ENCODE measurements at regions not wholly inside any gene's neighbourhood (a gene's known extent, or its start where the extent isn't known, plus 50 kb on each side); places are given as distances from the start of the nearest gene placed in this dataset.

- Histone ChIP-seq H3K27me3 (ENCODE audit: low read depth) (no peaks in the 10 kb centered on the region), H3K4me1 (no peaks in the 10 kb centered on the region), H3K36me3 (replicated peaks) (no peaks in the 10 kb centered on the region), H3K9me3 (no peaks in the 10 kb centered on the region), H3K4me3 (no peak overlapping the region)
- in situ Hi-C loops (cut with MboI; ENCODE audit: low sequenced_read_pairs): no loop called here
- no peak for DNase-seq (ENCODE audit: low spot score in 2 of 2)
These were observed 193.5 kb downstream of the CYYR1 start for GRCh38 chr21:26379561-26379960.

GRCh38 chr21:26377111-26377694, 195.9 kb downstream of the CYYR1 start:
- no peaks in the 10 kb centered on the region; the same call in 1 of the 2 replicates for H3K9me3 ChIP-seq
- no peaks in the 10 kb centered on the region for H3K27me3 ChIP-seq (ENCODE audit: low read depth)
- H3K4me3 ChIP-seq: no peak overlapping the region
- DNase-seq (ENCODE audit: low spot score in 2 of 2): no peak
- H3K36me3 ChIP-seq (replicated peaks): no peaks in the 10 kb centered on the region
- no peaks in the 10 kb centered on the region for H3K4me1 ChIP-seq
- in situ Hi-C loops (cut with MboI; ENCODE audit: low sequenced_read_pairs): no loop called here

GRCh38 chr21:26374817-26375216, 198.3 kb downstream of the CYYR1 start:
- Histone ChIP-seq H3K4me3 (no peak overlapping the region), H3K36me3 (replicated peaks) (no peaks in the 10 kb centered on the region), H3K9me3 (no peaks in the 10 kb centered on the region; the same call in 1 of the 2 replicates), H3K4me1 (no peaks in the 10 kb centered on the region), H3K27me3 (ENCODE audit: low read depth) (no peaks in the 10 kb centered on the region)
- no peak for DNase-seq (ENCODE audit: low spot score in 2 of 2)
- in situ Hi-C loops (cut with MboI; ENCODE audit: low sequenced_read_pairs): no loop called here

- H3K9me3 ChIP-seq: no peaks in the 10 kb centered on the region; the same call in 1 of the 2 replicates
- DNase-seq (ENCODE audit: low spot score in 2 of 2): no peak
- in situ Hi-C loops (cut with MboI; ENCODE audit: low sequenced_read_pairs): no loop called here
These were observed 198.2 kb upstream of the APP start for GRCh38 chr21:26368591-26369320.

GRCh38 chr21:26366781-26367180, 196.2 kb upstream of the APP start:
- H3K36me3 ChIP-seq (replicated peaks): no peaks in the 10 kb centered on the region
- no peak overlapping the region for H3K4me3 ChIP-seq
- no peaks in the 10 kb centered on the region for H3K9me3 ChIP-seq
- peaks cover 8% of the 10 kb centered on the region for H3K4me1 ChIP-seq
- no peaks in the 10 kb centered on the region for H3K27me3 ChIP-seq (ENCODE audit: low read depth)
- no peak for DNase-seq (ENCODE audit: low spot score in 2 of 2)
- in situ Hi-C loops (cut with MboI; ENCODE audit: low sequenced_read_pairs): no loop called here

More at GRCh38 chr21:26368591-26369320, 198.2 kb upstream of the APP start:
- no peaks in the 10 kb centered on the region for H3K36me3 ChIP-seq (replicated peaks)
- no peak overlapping the region for H3K4me3 ChIP-seq
- H3K27me3 ChIP-seq (ENCODE audit: low read depth): no peaks in the 10 kb centered on the region
- peaks cover 8% of the 10 kb centered on the region for H3K4me1 ChIP-seq

GRCh38 chr21:26365849-26366248, 195.3 kb upstream of the APP start:
- Histone ChIP-seq H3K27me3 (ENCODE audit: low read depth) (no peaks in the 10 kb centered on the region), H3K9me3 (no peaks in the 10 kb centered on the region), H3K4me3 (no peak overlapping the region), H3K4me1 (peaks cover 8% of the 10 kb centered on the region), H3K36me3 (replicated peaks) (no peaks in the 10 kb centered on the region)
- in situ Hi-C loops (cut with MboI; ENCODE audit: low sequenced_read_pairs): no loop called here
- no peak for DNase-seq (ENCODE audit: low spot score in 2 of 2)

GRCh38 chr21:26351661-26352060, 181.1 kb upstream of the APP start:
- H3K36me3 ChIP-seq (replicated peaks): no peaks in the 10 kb centered on the region
- no peak for DNase-seq (ENCODE audit: low spot score in 2 of 2)
- no peak overlapping the region for H3K4me3 ChIP-seq
- H3K4me1 ChIP-seq: no peaks in the 10 kb centered on the region
- in situ Hi-C loops (cut with MboI; ENCODE audit: low sequenced_read_pairs): no loop called here
- H3K9me3 ChIP-seq: 0 out of 2 replicates have a peak, but pooled peaks cover 3% of the 10 kb centered on the region
- no peaks in the 10 kb centered on the region for H3K27me3 ChIP-seq (ENCODE audit: low read depth)

GRCh38 chr21:26332867-26333266, 162.3 kb upstream of the APP start:
- no peak for DNase-seq (ENCODE audit: low spot score in 2 of 2)
- no peak overlapping the region for H3K4me3 ChIP-seq
- H3K9me3 ChIP-seq: no peaks in the 10 kb centered on the region
- in situ Hi-C loops (cut with MboI; ENCODE audit: low sequenced_read_pairs): no loop called here
- no peaks in the 10 kb centered on the region for H3K36me3 ChIP-seq (replicated peaks)
- H3K27me3 ChIP-seq (ENCODE audit: low read depth): no peaks in the 10 kb centered on the region
- peaks cover 20% of the 10 kb centered on the region for H3K4me1 ChIP-seq

- in situ Hi-C loops (cut with MboI; ENCODE audit: low sequenced_read_pairs): no loop called here
- H3K27me3 ChIP-seq (ENCODE audit: low read depth): no peaks in the 10 kb centered on the region
- H3K4me1 ChIP-seq: peaks cover 25% of the 10 kb centered on the region
- no peaks in the 10 kb centered on the region for H3K36me3 ChIP-seq (replicated peaks)
- DNase-seq (ENCODE audit: low spot score in 2 of 2): peak; percentile 52 to 98
- H3K4me3 ChIP-seq: no peak overlapping the region
- H3K9me3 ChIP-seq: no peaks in the 10 kb centered on the region
These were observed 160.8 kb upstream of the APP start for GRCh38 chr21:26331205-26331980.

GRCh38 chr21:26320596-26320995, 150.0 kb upstream of the APP start:
- no peaks in the 10 kb centered on the region for H3K27me3 ChIP-seq (ENCODE audit: low read depth)
- DNase-seq (ENCODE audit: low spot score in 2 of 2): no peak
- H3K9me3 ChIP-seq: no peaks in the 10 kb centered on the region
- no peak overlapping the region for H3K4me3 ChIP-seq
- no peaks in the 10 kb centered on the region; the same call in 1 of the 2 replicates for H3K4me1 ChIP-seq
- H3K36me3 ChIP-seq (replicated peaks): no peaks in the 10 kb centered on the region
- in situ Hi-C loops (cut with MboI; ENCODE audit: low sequenced_read_pairs): no loop called here

GRCh38 chr21:26307640-26308039, 137.1 kb upstream of the APP start:
- Histone ChIP-seq H3K4me1 (no peaks in the 10 kb centered on the region; the same call in 1 of the 2 replicates), H3K27me3 (ENCODE audit: low read depth) (no peaks in the 10 kb centered on the region), H3K9me3 (no peaks in the 10 kb centered on the region), H3K4me3 (no peak overlapping the region), H3K36me3 (replicated peaks) (no peaks in the 10 kb centered on the region)
- in situ Hi-C loops (cut with MboI; ENCODE audit: low sequenced_read_pairs): no loop called here
- DNase-seq (ENCODE audit: low spot score in 2 of 2): no peak

GRCh38 chr21:26297851-26298250, 127.3 kb upstream of the APP start:
- no peaks in the 10 kb centered on the region for H3K36me3 ChIP-seq (replicated peaks)
- H3K9me3 ChIP-seq: peaks cover 9% of the 10 kb centered on the region
- no peak overlapping the region for H3K4me3 ChIP-seq
- H3K4me1 ChIP-seq: no peaks in the 10 kb centered on the region
- H3K27me3 ChIP-seq (ENCODE audit: low read depth): no peaks in the 10 kb centered on the region
- in situ Hi-C loops (cut with MboI; ENCODE audit: low sequenced_read_pairs): no loop called here
- DNase-seq (ENCODE audit: low spot score in 2 of 2): no peak

GRCh38 chr21:26293141-26293946, 122.8 kb upstream of the APP start:
- Histone ChIP-seq H3K9me3 (peaks cover 9% of the 10 kb centered on the region), H3K4me1 (no peaks in the 10 kb centered on the region), H3K27me3 (ENCODE audit: low read depth) (no peaks in the 10 kb centered on the region), H3K36me3 (replicated peaks) (no peaks in the 10 kb centered on the region), H3K4me3 (no peak overlapping the region)
- in situ Hi-C loops (cut with MboI; ENCODE audit: low sequenced_read_pairs): no loop called here
- no peak for DNase-seq (ENCODE audit: low spot score in 2 of 2)
